ENCODE measurements at regions not wholly inside any gene's neighbourhood (a gene's known extent, or its start where the extent isn't known, plus 50 kb on each side); places are given as distances from the start of the nearest gene placed in this dataset.

DNA sequence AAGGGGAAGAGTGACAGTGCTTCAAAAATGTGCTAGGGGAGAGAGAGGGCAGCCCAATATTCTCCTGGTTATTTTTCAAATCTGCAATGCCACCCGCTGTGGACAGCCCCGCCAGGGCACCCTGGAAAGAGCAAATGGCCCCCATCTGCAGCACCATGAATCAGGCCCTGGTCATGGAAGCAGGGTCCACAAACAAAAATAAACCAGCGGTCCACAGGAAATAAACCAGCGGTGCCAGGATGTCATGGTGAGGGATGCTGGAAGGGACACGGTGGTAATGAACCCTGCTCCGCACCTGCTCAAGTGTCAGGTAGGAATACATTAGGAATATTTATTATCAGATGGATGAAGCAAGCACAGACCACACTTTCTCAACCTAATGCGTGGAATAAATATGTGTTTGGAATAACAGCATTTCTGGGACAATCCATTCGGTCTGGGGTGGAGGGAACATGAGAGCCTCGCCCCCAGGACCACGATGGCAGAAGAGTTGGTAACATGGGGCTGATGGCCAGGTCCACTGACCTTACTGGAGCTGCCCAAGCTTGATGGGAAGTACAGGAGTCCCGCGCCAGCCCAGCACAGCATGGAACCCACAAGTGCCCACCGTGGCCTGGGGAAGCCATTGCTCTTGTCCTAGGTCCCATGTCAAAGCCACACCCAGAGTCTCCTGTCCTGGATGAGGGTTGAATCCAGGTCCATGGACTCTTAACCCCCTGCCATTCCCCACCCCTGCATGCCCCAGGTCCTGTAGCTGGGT, 181.7 kb downstream of the BRD1 start:
- Histone ChIP-seq H3K4me2 (replicated peaks; ENCODE audit: low read depth, low read length, poor library complexity, severe bottlenecking) (no peak overlapping the region), H3K9ac (ENCODE audit: low read length) (no peak overlapping the region), H3K27me3 (replicated peaks in 1 of 4; ENCODE audit: control extremely low read depth in 1 of 4, control insufficient read depth in 3 of 4, insufficient read depth in 4 of 4, low read length in 3 of 4) (no peaks in the 10 kb centered on the region), H2AFZ (ENCODE audit: insufficient read depth, low read depth, low read length, poor library complexity, severe bottlenecking) (no peak overlapping the region), H3K79me2 (ENCODE audit: control insufficient read depth, insufficient read depth, low read length) (peaks cover 100% of the 10 kb centered on the region), H3K36me3 (replicated peaks in 1 of 2; ENCODE audit: control extremely low read depth in 1 of 2, control insufficient read depth in 1 of 2, extremely low read depth in 1 of 2, insufficient read depth in 2 of 2, low read length in 1 of 2) (peaks cover 0 to 38% of the 10 kb centered on the region in 2 experiments), H3K4me3 (ENCODE audit: control extremely low read depth in 1 of 5, extremely low read depth in 1 of 5, insufficient read depth in 1 of 5, low read depth in 2 of 5, low read length in 4 of 5) (no peak overlapping the region), H3K9me3 (ENCODE audit: control extremely low read depth in 1 of 3, control insufficient read depth in 2 of 3, insufficient read depth in 1 of 3, low read length in 2 of 3) (no peaks in the 10 kb centered on the region), H3K4me1 (ENCODE audit: control insufficient read depth in 2 of 2, insufficient read depth in 2 of 2, low read length in 2 of 2) (no peaks in the 10 kb centered on the region), H3K27ac (ENCODE audit: low read length in 2 of 2) (no peak overlapping the region), H4K20me1 (ENCODE audit: control insufficient read depth, insufficient read depth, low read length, poor library complexity, severe bottlenecking) (peaks cover 96% of the 10 kb centered on the region)
- Mint-ChIP-seq H3K4me1 (peaks cover 4% of the 10 kb centered on the region), H3K9me3 (ENCODE audit: insufficient read depth) (no peaks in the 10 kb centered on the region), H3K27ac (no peak overlapping the region), H3K27me3 (no peaks in the 10 kb centered on the region), H3K4me3 (no peak overlapping the region)
- no peak for DNase-seq
- POLR2A ChIA-PET, result no interaction called here
- 97% methylated on average over 8 of the region's 13 CpGs for WGBS (ENCODE audit: insufficient coverage)
- intact Hi-C loops (cut with micrococcal nuclease), result no loop called here
- CTCF ChIA-PET, result no interaction called here
- TF ChIP-seq, protein P1, sequence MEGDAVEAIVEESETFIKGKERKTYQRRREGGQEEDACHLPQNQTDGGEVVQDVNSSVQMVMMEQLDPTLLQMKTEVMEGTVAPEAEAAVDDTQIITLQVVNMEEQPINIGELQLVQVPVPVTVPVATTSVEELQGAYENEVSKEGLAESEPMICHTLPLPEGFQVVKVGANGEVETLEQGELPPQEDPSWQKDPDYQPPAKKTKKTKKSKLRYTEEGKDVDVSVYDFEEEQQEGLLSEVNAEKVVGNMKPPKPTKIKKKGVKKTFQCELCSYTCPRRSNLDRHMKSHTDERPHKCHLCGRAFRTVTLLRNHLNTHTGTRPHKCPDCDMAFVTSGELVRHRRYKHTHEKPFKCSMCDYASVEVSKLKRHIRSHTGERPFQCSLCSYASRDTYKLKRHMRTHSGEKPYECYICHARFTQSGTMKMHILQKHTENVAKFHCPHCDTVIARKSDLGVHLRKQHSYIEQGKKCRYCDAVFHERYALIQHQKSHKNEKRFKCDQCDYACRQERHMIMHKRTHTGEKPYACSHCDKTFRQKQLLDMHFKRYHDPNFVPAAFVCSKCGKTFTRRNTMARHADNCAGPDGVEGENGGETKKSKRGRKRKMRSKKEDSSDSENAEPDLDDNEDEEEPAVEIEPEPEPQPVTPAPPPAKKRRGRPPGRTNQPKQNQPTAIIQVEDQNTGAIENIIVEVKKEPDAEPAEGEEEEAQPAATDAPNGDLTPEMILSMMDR (IDR thresholded peaks at IDR 0.05), result no peak
- no peak for TF ChIP-seq EZH2 (IDR thresholded peaks at IDR 0.05; ENCODE audit: borderline replicate concordance, insufficient read depth, low read depth, low read length, poor library complexity, severe bottlenecking)
- ATAC-seq (ENCODE audit: low read depth), result no peak

DNA sequence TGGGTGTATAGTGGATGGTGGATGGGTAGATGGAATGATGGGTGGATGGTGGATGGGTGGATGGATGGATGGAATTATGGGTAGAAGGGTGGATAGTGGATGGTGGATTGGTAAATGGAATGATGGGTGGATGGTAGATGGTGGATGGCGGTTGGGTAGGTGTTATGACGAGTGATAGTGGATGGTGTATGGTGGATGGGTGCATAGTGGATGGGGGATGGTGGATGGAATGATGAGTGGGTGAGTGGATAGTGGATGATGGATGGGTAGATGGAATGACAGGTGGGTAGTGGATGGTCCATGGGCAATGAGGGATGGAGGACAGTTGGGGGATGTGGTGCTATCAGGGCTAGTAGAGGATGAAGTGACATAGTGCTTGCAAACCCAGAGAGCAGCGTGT, 182.4 kb downstream of the BRD1 start:
- Histone ChIP-seq H3K27ac (ENCODE audit: low read length in 2 of 2) (no peak overlapping the region), H4K20me1 (ENCODE audit: control insufficient read depth, insufficient read depth, low read length, poor library complexity, severe bottlenecking) (peaks cover 96% of the 10 kb centered on the region), H2AFZ (ENCODE audit: insufficient read depth, low read depth, low read length, poor library complexity, severe bottlenecking) (no peak overlapping the region), H3K27me3 (replicated peaks in 1 of 4; ENCODE audit: control extremely low read depth in 1 of 4, control insufficient read depth in 3 of 4, insufficient read depth in 4 of 4, low read length in 3 of 4) (no peaks in the 10 kb centered on the region), H3K4me2 (replicated peaks; ENCODE audit: low read depth, low read length, poor library complexity, severe bottlenecking) (no peak overlapping the region), H3K9ac (ENCODE audit: low read length) (no peak overlapping the region), H3K79me2 (ENCODE audit: control insufficient read depth, insufficient read depth, low read length) (peaks cover 100% of the 10 kb centered on the region), H3K36me3 (replicated peaks in 1 of 2; ENCODE audit: control extremely low read depth in 1 of 2, control insufficient read depth in 1 of 2, extremely low read depth in 1 of 2, insufficient read depth in 2 of 2, low read length in 1 of 2) (peaks cover 0 to 38% of the 10 kb centered on the region in 2 experiments), H3K9me3 (ENCODE audit: control extremely low read depth in 1 of 3, control insufficient read depth in 2 of 3, insufficient read depth in 1 of 3, low read length in 2 of 3) (no peaks in the 10 kb centered on the region), H3K4me3 (ENCODE audit: control extremely low read depth in 1 of 5, extremely low read depth in 1 of 5, insufficient read depth in 1 of 5, low read depth in 2 of 5, low read length in 4 of 5) (no peak overlapping the region), H3K4me1 (ENCODE audit: control insufficient read depth in 2 of 2, insufficient read depth in 2 of 2, low read length in 2 of 2) (no peaks in the 10 kb centered on the region)
- H3K4me3 Mint-ChIP-seq, result no peak overlapping the region
- ChIA-PET CTCF (no interaction called here), POLR2A (no interaction called here)
- intact Hi-C loops (cut with micrococcal nuclease), result no loop called here
- H3K27ac Mint-ChIP-seq, result no peak overlapping the region
- ATAC-seq (ENCODE audit: low read depth) (no peak), DNase-seq (no peak)
- no peaks in the 10 kb centered on the region for H3K27me3 Mint-ChIP-seq
- peaks cover 4% of the 10 kb centered on the region for H3K4me1 Mint-ChIP-seq
- TF ChIP-seq, protein P1 (IDR thresholded peaks at IDR 0.05), result no peak
- TF ChIP-seq EZH2 (IDR thresholded peaks at IDR 0.05; ENCODE audit: borderline replicate concordance, insufficient read depth, low read depth, low read length, poor library complexity, severe bottlenecking), result no peak
- 95% methylated on average over 2 of the region's 3 CpGs for WGBS (ENCODE audit: insufficient coverage)
- no peaks in the 10 kb centered on the region for H3K9me3 Mint-ChIP-seq (ENCODE audit: insufficient read depth)
